Gastroesophageal sphincter (tissue), 4 donors: ENCODE measurements at regions not wholly inside any gene's neighbourhood (a gene's known extent, or its start where the extent isn't known, plus 50 kb on each side); places are given as distances from the start of the nearest gene placed in this dataset.
"Not testable (repeated sequence)": the region's sequence is repeated elsewhere in the genome, so short reads cannot be mapped to it uniquely, and the experiment has no call there.

Experiments
- ATAC-seq: fragments of 150-250 bp; one replicate; pipeline ENCODE4 v1.9.1; 2016; ENCODE audit warnings: mild to moderate bottlenecking, moderate library complexity
- H3K27ac ChIP-seq, 4 donors: fragments of 200-600 bp; sonication (generic) in 3 of 4; 1 replicate in 3 of 4; 2 replicates in 1 of 4; pipeline ENCODE4 v1.5.1; 2016 to 2019
- H3K27me3 ChIP-seq: fragments of 200-600 bp; sonication (generic); one replicate; pipeline ENCODE4 v1.5.1; 2019
- H3K36me3 ChIP-seq, 2 donors: fragments of 200-600 bp; sonication (generic); one replicate each; pipeline ENCODE4 v1.5.1; 2019; ENCODE audit warnings: control low read depth in 1 of 2
- H3K4me1 ChIP-seq, 3 donors: fragments of 200-600 bp; sonication (generic); 1 replicate in 2 of 3; 2 replicates in 1 of 3; pipeline ENCODE4 v1.5.1; 2016 to 2019; ENCODE audit warnings: control low read depth in 2 of 3
- H3K4me3 ChIP-seq, 2 donors: fragments of 200-600 bp; sonication (generic); one replicate each; pipeline ENCODE4 v1.5.1; 2019; ENCODE audit warnings: mild to moderate bottlenecking in 1 of 2, moderate library complexity in 1 of 2
- H3K9me3 ChIP-seq, 3 donors: fragments of 200-600 bp; sonication (generic); one replicate each; pipeline ENCODE4 v1.5.1; 2017 to 2019; ENCODE audit warnings: control low read depth in 2 of 3
- CTCF ChIP-seq, 4 experiments: fragments of 200-600 bp in 2 of 4; fragments of 450-650 bp in 2 of 4; sonication (generic) in 1 of 4; IDR thresholded peaks; one replicate each; pipeline ENCODE4 v1.5.1; 2017 to 2019; ENCODE audit warnings: antibody characterized with exemption in 4 of 4, mild to moderate bottlenecking in 2 of 4, moderate library complexity in 2 of 4
- EP300 ChIP-seq: sonication (generic); formaldehyde crosslinking; IDR thresholded peaks from one replicate; pipeline ENCODE4 v1.6.1; 2017; ENCODE audit warnings: antibody characterized with exemption, mild to moderate bottlenecking
- POLR2A ChIP-seq, 2 donors: fragments of 450-650 bp; IDR thresholded peaks; one replicate each; pipeline ENCODE4 v1.6.1; 2017; ENCODE audit warnings: antibody characterized with exemption in 2 of 2, mild to moderate bottlenecking in 2 of 2, moderate library complexity in 1 of 2
- POLR2AphosphoS5 ChIP-seq: sonication (generic); formaldehyde crosslinking; IDR thresholded peaks from one replicate; pipeline ENCODE4 v1.6.1; 2017; ENCODE audit warnings: antibody characterized with exemption
- WGBS, 2 donors: methylation state at CpG; one replicate each; pipeline ENCODE4 v1.1.5; 2018; ENCODE audit warnings: low coverage in 1 of 2; 5-methylcytosine and 5-hydroxymethylcytosine counted together

GRCh38 chr22:49347376-49347775 lies 480.3 kb downstream of the BRD1 start:
- peaks cover 81% of the 10 kb centered on the region for H3K27me3 ChIP-seq

DNA sequence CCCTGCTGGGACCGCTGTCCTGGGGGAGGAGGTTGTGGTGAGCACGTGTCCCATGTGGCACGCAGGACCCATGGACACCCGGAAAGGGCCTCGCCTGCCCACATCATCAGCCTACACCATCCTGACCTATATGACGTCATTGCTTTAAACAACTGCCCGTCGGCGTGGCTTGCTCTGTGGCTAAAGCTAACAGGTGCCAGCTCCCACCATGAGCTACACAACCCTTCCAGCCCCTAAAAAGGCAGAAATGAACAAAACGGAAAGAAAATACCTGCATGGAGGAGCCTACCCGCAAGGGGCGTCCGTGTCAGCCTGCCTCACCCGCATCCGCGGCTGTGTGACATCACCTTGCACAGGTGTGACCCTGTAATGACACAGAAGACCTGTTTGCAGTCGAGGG lies 481.8 kb downstream of the BRD1 start:
- H3K4me3 ChIP-seq = no peak overlapping the region
- no peak for TF ChIP-seq EP300
- TF ChIP-seq POLR2AphosphoS5 = no peak
- no peak for ATAC-seq
- WGBS, 2 donors = 57 to 79% methylated on average over 1 to 16 of the region's 17 CpGs
- no peaks in the 10 kb centered on the region for H3K36me3 ChIP-seq
- peaks cover 81% of the 10 kb centered on the region for H3K27me3 ChIP-seq
- no peak overlapping the region for H3K27ac ChIP-seq
- peaks cover 0 to 6% (median 0%) of the 10 kb centered on the region in 3 donors for H3K9me3 ChIP-seq
- no peaks in the 10 kb centered on the region for H3K4me1 ChIP-seq

More at GRCh38 chr22:49347376-49347775, 480.3 kb downstream of the BRD1 start:
- Histone ChIP-seq H3K27ac (no peak overlapping the region), H3K9me3 (no peaks in the 10 kb centered on the region), H3K4me1 (no peaks in the 10 kb centered on the region), H3K36me3 (no peaks in the 10 kb centered on the region), H3K4me3 (no peak overlapping the region)
- no peak for ATAC-seq
- TF ChIP-seq CTCF (IDR thresholded peaks at IDR 0.05) = no peak
- no peak for TF ChIP-seq EP300
- TF ChIP-seq POLR2AphosphoS5 = no peak
- no peak for TF ChIP-seq POLR2A (IDR thresholded peaks at IDR 0.05)
- 64% methylated on average over 3 of the region's 9 CpGs; no CpG with 5 or more reads in 1 of the 2 donors for WGBS, 2 donors

- TF ChIP-seq EP300 (no peak), CTCF (IDR thresholded peaks at IDR 0.05) (no peak), POLR2A (IDR thresholded peaks at IDR 0.05) (no peak), POLR2AphosphoS5 (no peak)
- Histone ChIP-seq H3K27ac (no peak overlapping the region), H3K36me3 (no peaks in the 10 kb centered on the region), H3K4me1 (no peaks in the 10 kb centered on the region), H3K9me3 (peaks cover 0 to 6% (median 0%) of the 10 kb centered on the region in 3 donors), H3K4me3 (no peak overlapping the region), H3K27me3 (peaks cover 78% of the 10 kb centered on the region)
- no peak for ATAC-seq
- WGBS, 2 donors = 25 to 45% methylated on average over 7 of the region's 7 CpGs
Observed at GRCh38 chr22:49344656-49345055, 483.0 kb downstream of the BRD1 start.

DNA sequence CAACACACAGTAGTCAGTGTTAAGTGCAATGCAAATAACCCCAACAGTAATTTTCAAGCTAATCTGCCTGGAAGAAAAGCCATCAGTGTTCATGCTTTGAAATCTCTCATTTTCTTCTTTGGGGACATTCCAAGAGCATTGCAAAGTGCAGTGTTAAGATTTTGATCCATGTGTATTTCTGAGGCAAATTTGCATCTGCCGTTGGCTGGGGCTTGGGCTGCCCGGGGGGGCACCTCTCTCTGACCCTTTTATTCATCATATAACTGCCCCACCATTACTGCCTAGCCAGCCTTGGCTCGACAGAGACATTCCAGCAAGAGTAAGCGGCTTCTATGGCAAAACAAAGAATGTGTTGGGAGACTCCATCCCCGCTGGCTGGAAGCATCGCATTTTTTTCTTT lies 483.5 kb downstream of the BRD1 start:
- no peak for ATAC-seq

GRCh38 chr22:49340406-49340805 lies 487.3 kb downstream of the BRD1 start:
- H3K36me3 ChIP-seq = no peaks in the 10 kb centered on the region
- TF ChIP-seq POLR2AphosphoS5 (no peak), EP300 (no peak), CTCF (IDR thresholded peaks at IDR 0.05) (no peak), POLR2A (IDR thresholded peaks at IDR 0.05) (no peak)
- no peaks in the 10 kb centered on the region for H3K4me1 ChIP-seq
- H3K27me3 ChIP-seq = peaks cover 55% of the 10 kb centered on the region
- H3K9me3 ChIP-seq = peaks cover 0 to 6% (median 0%) of the 10 kb centered on the region in 3 donors
- no peak overlapping the region for H3K27ac ChIP-seq
- H3K4me3 ChIP-seq = no peak overlapping the region
- no peak for ATAC-seq
- 72 to 92% methylated on average over 2 to 6 of the region's 8 CpGs for WGBS, 2 donors

More for the DNA sequence above, 483.5 kb downstream of the BRD1 start:
- Histone ChIP-seq H3K4me1 (no peaks in the 10 kb centered on the region), H3K36me3 (no peaks in the 10 kb centered on the region), H3K27ac (no peak overlapping the region), H3K27me3 (peaks cover 77% of the 10 kb centered on the region), H3K4me3 (no peak overlapping the region), H3K9me3 (peaks cover 0 to 6% (median 0%) of the 10 kb centered on the region in 3 donors)
- no peak for TF ChIP-seq POLR2A (IDR thresholded peaks at IDR 0.05)
- TF ChIP-seq CTCF (IDR thresholded peaks at IDR 0.05) = no peak
- no peak for TF ChIP-seq POLR2AphosphoS5
- no peak for TF ChIP-seq EP300
- 28 to 30% methylated on average over 4 to 6 of the region's 6 CpGs for WGBS, 2 donors

- ATAC-seq, H3K36me3 ChIP-seq, H3K27ac ChIP-seq, H3K4me1 ChIP-seq, H3K4me3 ChIP-seq: not testable (repeated sequence)
- Histone ChIP-seq H3K9me3 (peaks cover 0 to 10% (median 0%) of the 10 kb centered on the region in 3 donors), H3K27me3 (peaks cover 58% of the 10 kb centered on the region)
- WGBS, 2 donors = 69 to 80% methylated on average over 7 to 8 of the region's 10 CpGs
Observed at GRCh38 chr22:49336483-49336882, 491.2 kb downstream of the BRD1 start.
